ENCODE measurements at regions not wholly inside any gene's neighbourhood (a gene's known extent, or its start where the extent isn't known, plus 50 kb on each side); places are given as distances from the start of the nearest gene placed in this dataset.

DNA sequence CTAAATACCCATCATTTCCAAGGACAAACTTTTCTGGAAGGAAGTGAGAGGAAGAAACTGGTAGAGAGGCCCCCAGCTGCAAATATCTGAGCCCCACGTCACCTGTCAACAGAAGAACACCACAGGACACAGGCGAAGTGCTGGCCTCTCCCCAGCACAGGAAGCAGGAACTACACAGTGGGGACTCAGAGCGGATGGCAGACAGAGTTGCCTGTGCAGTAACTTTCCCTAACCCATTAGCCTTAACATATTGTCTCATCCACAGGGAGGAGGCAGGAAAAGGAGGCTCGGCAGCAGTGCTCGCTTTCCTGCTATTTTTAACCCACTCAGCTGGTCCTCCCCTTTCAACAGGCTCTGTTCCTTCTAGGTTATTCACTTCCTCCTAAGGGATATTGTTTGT is 111.5 kb upstream of the TMPO start:
- ChIA-PET POLR2A (no interaction called here), CTCF (ENCODE audit: low intra/inter-chr PET ratio) (no interaction called here)
- H3K79me2 ChIP-seq (ENCODE audit: control insufficient read depth, insufficient read depth, low read length) = no peaks in the 10 kb centered on the region
- no peaks in the 10 kb centered on the region for H3K36me3 ChIP-seq (ENCODE audit: control insufficient read depth, insufficient read depth, low read length)
- no peaks in the 10 kb centered on the region for H3K9me1 ChIP-seq (ENCODE audit: control insufficient read depth, insufficient read depth, low read length)
- H3K4me1 ChIP-seq (replicated peaks in 1 of 2; ENCODE audit: control insufficient read depth in 2 of 2, insufficient read depth in 2 of 2, low read length in 2 of 2) = peaks cover 0 to 14% of the 10 kb centered on the region in 2 experiments; a peak in 3 of 5 replicates
- DNase-seq (ENCODE audit: extremely low read depth in 1 of 4, low spot score in 3 of 4) (no peak), ATAC-seq (peak; percentile 16; the same call in 1 of the 3 replicates), FAIRE-seq (no peak)
- WGBS (ENCODE audit: insufficient coverage, low coverage, missing lambda C conversion rate) = 4% methylated on average over 5 of the region's 5 CpGs
- no peaks in the 10 kb centered on the region; the same call in 1 of the 2 replicates for H3K9me3 ChIP-seq (replicated peaks; ENCODE audit: control insufficient read depth, insufficient read depth, low read depth, low read length)
- H3K4me2 ChIP-seq (ENCODE audit: insufficient read depth, low read length) = no peak overlapping the region
- intact Hi-C loops (cut with micrococcal nuclease) = no loop called here
- H3K4me3 ChIP-seq = no peak overlapping the region
- H4K20me1 ChIP-seq (replicated peaks; ENCODE audit: control insufficient read depth, insufficient read depth, low read length) = no peaks in the 10 kb centered on the region
- no peaks in the 10 kb centered on the region for H3K27me3 ChIP-seq (ENCODE audit: control insufficient read depth in 2 of 2, insufficient read depth in 2 of 2, low read length in 2 of 2)
- H3K27ac ChIP-seq (ENCODE audit: extremely low read depth, low read depth, low read length) = no peak overlapping the region
- in situ Hi-C loops (cut with MboI) = loop anchor here (25.0 kb wide), 1 partner anchor 583 kb away; no protein-coding TSS in a partner anchor
- no peak for TF ChIP-seq SUPT5H (IDR thresholded peaks at IDR 0.05)
- peak; percentile 39; the same call in 1 of the 2 replicates for TF ChIP-seq GABPA (tag; conservative IDR thresholded peaks at IDR 0.05; ENCODE audit: low read depth)
- 0 out of 2 replicates have a peak, but pooled peaks have one; percentile 16 for TF ChIP-seq ETV1 (tag; conservative IDR thresholded peaks at IDR 0.05; ENCODE audit: low read depth)
- no peak for TF ChIP-seq ZNF551 (CRISPR knock-in tag; IDR thresholded peaks at IDR 0.05)
- BruUV-seq (replicated peaks) = no TSS peak
- no peak overlapping the region for H3K9ac ChIP-seq (ENCODE audit: insufficient read depth in 1 of 2, low read depth in 2 of 2, low read length in 2 of 2)
- peak overlapping the region; percentile 61; the same call in 1 of the 2 replicates for H2AFZ ChIP-seq (ENCODE audit: low read depth, low read length)

- ChIA-PET CTCF (ENCODE audit: low intra/inter-chr PET ratio) (no interaction called here), POLR2A (interaction anchor here (1.1 kb wide), 1 partner anchor 185 kb away, joined by 3 read pairs; no protein-coding TSS in a partner anchor)
- Histone ChIP-seq H3K27ac (ENCODE audit: extremely low read depth, low read depth, low read length) (no peak overlapping the region), H3K27me3 (ENCODE audit: control insufficient read depth in 2 of 2, insufficient read depth in 2 of 2, low read length in 2 of 2) (no peaks in the 10 kb centered on the region), H3K4me1 (replicated peaks in 1 of 2; ENCODE audit: control insufficient read depth in 2 of 2, insufficient read depth in 2 of 2, low read length in 2 of 2) (no peaks in the 10 kb centered on the region), H2AFZ (ENCODE audit: low read depth, low read length) (peak overlapping the region; percentile 15; the same call in 1 of the 2 replicates), H4K20me1 (replicated peaks; ENCODE audit: control insufficient read depth, insufficient read depth, low read length) (no peaks in the 10 kb centered on the region), H3K9ac (ENCODE audit: insufficient read depth in 1 of 2, low read depth in 2 of 2, low read length in 2 of 2) (no peak overlapping the region), H3K9me1 (ENCODE audit: control insufficient read depth, insufficient read depth, low read length) (no peaks in the 10 kb centered on the region), H3K9me3 (replicated peaks; ENCODE audit: control insufficient read depth, insufficient read depth, low read depth, low read length) (no peaks in the 10 kb centered on the region; the same call in 1 of the 2 replicates), H3K4me2 (ENCODE audit: insufficient read depth, low read length) (no peak overlapping the region), H3K79me2 (ENCODE audit: control insufficient read depth, insufficient read depth, low read length) (no peaks in the 10 kb centered on the region), H3K4me3 (no peak overlapping the region), H3K36me3 (ENCODE audit: control insufficient read depth, insufficient read depth, low read length) (no peaks in the 10 kb centered on the region)
- ATAC-seq (no peak), DNase-seq (ENCODE audit: extremely low read depth in 1 of 4, low spot score in 3 of 4) (no peak), FAIRE-seq (no peak)
- in situ Hi-C loops (cut with MboI) (loop anchor here (25.0 kb wide), 1 partner anchor 581 kb away; no protein-coding TSS in a partner anchor), intact Hi-C loops (cut with micrococcal nuclease) (no loop called here)
- no TSS peak for BruUV-seq (replicated peaks)
- 35% methylated on average over 7 of the region's 7 CpGs for WGBS (ENCODE audit: insufficient coverage, low coverage, missing lambda C conversion rate)
- TF ChIP-seq YY1 (IDR thresholded peaks at IDR 0.05; ENCODE audit: borderline replicate concordance in 1 of 3, control insufficient read depth in 1 of 3, extremely low read depth in 1 of 3, insufficient read depth in 3 of 3, insufficient read length in 1 of 3, insufficient replicate concordance in 2 of 3, low read depth in 1 of 3, low read length in 2 of 3) = no peak
- TF ChIP-seq, protein P1, sequence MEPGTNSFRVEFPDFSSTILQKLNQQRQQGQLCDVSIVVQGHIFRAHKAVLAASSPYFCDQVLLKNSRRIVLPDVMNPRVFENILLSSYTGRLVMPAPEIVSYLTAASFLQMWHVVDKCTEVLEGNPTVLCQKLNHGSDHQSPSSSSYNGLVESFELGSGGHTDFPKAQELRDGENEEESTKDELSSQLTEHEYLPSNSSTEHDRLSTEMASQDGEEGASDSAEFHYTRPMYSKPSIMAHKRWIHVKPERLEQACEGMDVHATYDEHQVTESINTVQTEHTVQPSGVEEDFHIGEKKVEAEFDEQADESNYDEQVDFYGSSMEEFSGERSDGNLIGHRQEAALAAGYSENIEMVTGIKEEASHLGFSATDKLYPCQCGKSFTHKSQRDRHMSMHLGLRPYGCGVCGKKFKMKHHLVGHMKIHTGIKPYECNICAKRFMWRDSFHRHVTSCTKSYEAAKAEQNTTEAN (CRISPR knock-in tag; IDR thresholded peaks at IDR 0.05) = no peak
- no peak for TF ChIP-seq KAT8 (IDR thresholded peaks at IDR 0.05; ENCODE audit: low read depth)
- no peak for TF ChIP-seq SREBF2 (CRISPR knock-in tag; IDR thresholded peaks at IDR 0.05)
These were observed 109.5 kb upstream of the TMPO start for GRCh38 chr12:98405805-98406366.

Data from K562 (cell line).